ENCODE measurements at regions not wholly inside any gene's neighbourhood (a gene's known extent, or its start where the extent isn't known, plus 50 kb on each side); places are given as distances from the start of the nearest gene placed in this dataset.

GRCh38 chr15:31852933-31853799, 177.1 kb upstream of the CHRNA7 start:
- peaks cover 24% of the 10 kb centered on the region for H3K27me3 ChIP-seq (ENCODE audit: low read length)
- no peak overlapping the region for H3K4me2 ChIP-seq (ENCODE audit: low read length)
- no peak overlapping the region for H3K27ac ChIP-seq (ENCODE audit: low read length)
- H3K79me2 ChIP-seq (ENCODE audit: low read length), result no peaks in the 10 kb centered on the region
- BruUV-seq (replicated peaks), result no TSS peak
- no peak overlapping the region for H2AFZ ChIP-seq (ENCODE audit: low read length)
- H3K9me2 ChIP-seq (replicated peaks; ENCODE audit: low read length), result no peaks in the 10 kb centered on the region
- DNase-seq (no peak), ATAC-seq (no peak)
- POLR2A ChIA-PET (ENCODE audit: unreplicated experiment), result no interaction called here
- H3K9me3 ChIP-seq (ENCODE audit: low read length), result no peaks in the 10 kb centered on the region
- CTCF ChIA-PET, result no interaction called here
- intact Hi-C loops (cut with micrococcal nuclease), result no loop called here
- H3K9ac ChIP-seq (ENCODE audit: low read length), result no peak overlapping the region
- H4K20me1 ChIP-seq (ENCODE audit: low read length), result no peaks in the 10 kb centered on the region
- no peaks in the 10 kb centered on the region for H3K4me1 ChIP-seq (ENCODE audit: insufficient read depth, low read length)
- H3K36me3 ChIP-seq (ENCODE audit: low read depth, low read length), result no peaks in the 10 kb centered on the region
- H3K4me3 ChIP-seq (ENCODE audit: low read length), result no peak overlapping the region
- H3F3A ChIP-seq (ENCODE audit: low read length, unreplicated experiment), result no peaks in the 10 kb centered on the region
- TF ChIP-seq CTCF (conservative IDR thresholded peaks at IDR 0.05; ENCODE audit: low read depth, low read length) (no peak), EZH2phosphoT487 (IDR thresholded peaks at IDR 0.05; ENCODE audit: borderline replicate concordance, low read length) (no peak), EZH2 (IDR thresholded peaks at IDR 0.05; ENCODE audit: low read length, unreplicated experiment) (no peak)

GRCh38 chr15:31856581-31856980, 173.7 kb upstream of the CHRNA7 start:
- Histone ChIP-seq H3K9me2 (replicated peaks; ENCODE audit: low read length) (no peaks in the 10 kb centered on the region), H3F3A (ENCODE audit: low read length, unreplicated experiment) (no peaks in the 10 kb centered on the region), H3K9ac (ENCODE audit: low read length) (no peak overlapping the region), H3K27me3 (ENCODE audit: low read length) (peaks cover 29% of the 10 kb centered on the region), H3K36me3 (ENCODE audit: low read depth, low read length) (no peaks in the 10 kb centered on the region), H3K4me2 (ENCODE audit: low read length) (no peak overlapping the region), H3K79me2 (ENCODE audit: low read length) (no peaks in the 10 kb centered on the region), H3K4me1 (ENCODE audit: insufficient read depth, low read length) (no peaks in the 10 kb centered on the region), H3K27ac (ENCODE audit: low read length) (no peak overlapping the region), H3K4me3 (ENCODE audit: low read length) (no peak overlapping the region), H2AFZ (ENCODE audit: low read length) (no peak overlapping the region), H4K20me1 (ENCODE audit: low read length) (no peaks in the 10 kb centered on the region), H3K9me3 (ENCODE audit: low read length) (no peaks in the 10 kb centered on the region)
- ChIA-PET CTCF (no interaction called here), POLR2A (ENCODE audit: unreplicated experiment) (no interaction called here)
- intact Hi-C loops (cut with micrococcal nuclease), result no loop called here
- TF ChIP-seq CTCF (conservative IDR thresholded peaks at IDR 0.05; ENCODE audit: low read depth, low read length), result no peak
- no peak for TF ChIP-seq EZH2 (IDR thresholded peaks at IDR 0.05; ENCODE audit: low read length, unreplicated experiment)
- no peak for TF ChIP-seq EZH2phosphoT487 (IDR thresholded peaks at IDR 0.05; ENCODE audit: borderline replicate concordance, low read length)
- no peak for DNase-seq
- no TSS peak for BruUV-seq (replicated peaks)
- ATAC-seq, result no peak

DNA sequence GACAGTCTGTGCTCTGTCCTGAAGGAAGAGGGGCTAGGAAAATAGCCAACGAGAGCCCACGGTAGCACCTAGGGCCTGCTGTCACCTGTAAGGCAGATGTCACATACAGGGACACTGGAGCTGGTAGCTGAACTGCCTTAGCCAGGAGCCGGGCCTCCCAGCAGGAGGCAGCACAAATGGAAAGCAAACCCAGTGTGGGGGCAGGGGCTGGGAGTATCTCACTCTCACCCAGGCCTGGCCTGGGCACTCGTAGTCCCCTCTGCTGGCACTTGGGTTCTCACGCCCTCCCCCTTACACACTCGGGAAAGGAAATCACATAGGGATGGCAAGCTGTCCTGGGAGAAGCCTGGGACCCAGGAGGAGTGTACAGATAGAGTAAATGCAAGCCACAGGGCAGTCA, 173.1 kb upstream of the CHRNA7 start:
- POLR2A ChIA-PET (ENCODE audit: unreplicated experiment), result no interaction called here
- Histone ChIP-seq H3K4me1 (ENCODE audit: insufficient read depth, low read length) (no peaks in the 10 kb centered on the region), H3K4me2 (ENCODE audit: low read length) (no peak overlapping the region), H3F3A (ENCODE audit: low read length, unreplicated experiment) (no peaks in the 10 kb centered on the region), H3K27ac (ENCODE audit: low read length) (no peak overlapping the region), H3K9me3 (ENCODE audit: low read length) (no peaks in the 10 kb centered on the region), H4K20me1 (ENCODE audit: low read length) (no peaks in the 10 kb centered on the region), H3K4me3 (ENCODE audit: low read length) (no peak overlapping the region), H3K9me2 (replicated peaks; ENCODE audit: low read length) (no peaks in the 10 kb centered on the region), H3K9ac (ENCODE audit: low read length) (no peak overlapping the region), H3K79me2 (ENCODE audit: low read length) (no peaks in the 10 kb centered on the region), H3K36me3 (ENCODE audit: low read depth, low read length) (no peaks in the 10 kb centered on the region), H2AFZ (ENCODE audit: low read length) (no peak overlapping the region), H3K27me3 (ENCODE audit: low read length) (peaks cover 29% of the 10 kb centered on the region)
- CTCF ChIA-PET, result no interaction called here
- no TSS peak for BruUV-seq (replicated peaks)
- intact Hi-C loops (cut with micrococcal nuclease), result no loop called here
- no peak for TF ChIP-seq CTCF (conservative IDR thresholded peaks at IDR 0.05; ENCODE audit: low read depth, low read length)
- DNase-seq (no peak), ATAC-seq (no peak)

Data from PC-3 (cell line).